ENCODE measurements at regions not wholly inside any gene's neighbourhood (a gene's known extent, or its start where the extent isn't known, plus 50 kb on each side); places are given as distances from the start of the nearest gene placed in this dataset.

DNA sequence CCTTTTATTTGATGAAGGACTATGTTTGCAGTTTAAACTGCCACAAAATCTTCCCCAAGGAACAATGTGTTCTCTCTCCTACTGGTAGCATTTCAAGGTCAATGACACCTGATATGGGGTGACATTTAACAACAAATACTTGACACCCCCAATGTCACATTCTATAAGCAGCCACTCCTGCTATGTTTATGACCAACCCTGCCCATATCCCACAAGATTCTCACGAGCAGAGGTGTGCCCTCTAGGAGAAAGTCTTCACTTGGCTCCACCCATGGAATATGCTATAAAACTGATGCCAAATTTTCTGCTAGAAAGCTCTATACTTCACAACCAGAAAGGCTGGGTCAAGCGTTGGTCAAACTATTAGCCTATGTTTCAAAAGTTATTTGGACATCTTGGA lies 105.6 kb upstream of the ARID2 start:
- in situ Hi-C loops (cut with MboI), result no loop called here
- POLR2A ChIA-PET, result no interaction called here
- intact Hi-C loops (cut with micrococcal nuclease), result no loop called here

DNA sequence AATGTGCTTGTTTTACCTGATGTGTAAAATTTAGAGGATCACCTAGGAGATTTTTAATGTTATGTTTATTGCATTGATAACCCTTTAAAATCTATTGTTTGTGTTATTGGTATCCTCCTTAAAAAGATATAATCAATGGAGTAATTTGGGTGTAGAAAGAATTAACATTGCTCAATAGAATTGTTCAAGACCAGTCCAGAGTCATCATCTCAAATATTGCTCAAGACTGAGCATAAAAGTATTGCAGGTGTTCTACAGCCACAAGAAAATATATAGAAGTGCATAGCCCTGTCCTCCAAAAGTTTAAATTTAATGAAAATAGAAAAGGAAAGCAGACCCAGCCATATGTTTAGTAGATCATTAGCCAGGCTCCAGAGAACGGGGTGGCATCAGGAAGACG lies 102.5 kb upstream of the ARID2 start:
- no peak overlapping the region for H3K4me3 ChIP-seq
- no peak for DNase-seq (ENCODE audit: extremely low read depth in 1 of 4, low spot score in 3 of 4)
- no peak for FAIRE-seq

More for the DNA sequence above, 105.6 kb upstream of the ARID2 start:
- TF ChIP-seq, protein P1, sequence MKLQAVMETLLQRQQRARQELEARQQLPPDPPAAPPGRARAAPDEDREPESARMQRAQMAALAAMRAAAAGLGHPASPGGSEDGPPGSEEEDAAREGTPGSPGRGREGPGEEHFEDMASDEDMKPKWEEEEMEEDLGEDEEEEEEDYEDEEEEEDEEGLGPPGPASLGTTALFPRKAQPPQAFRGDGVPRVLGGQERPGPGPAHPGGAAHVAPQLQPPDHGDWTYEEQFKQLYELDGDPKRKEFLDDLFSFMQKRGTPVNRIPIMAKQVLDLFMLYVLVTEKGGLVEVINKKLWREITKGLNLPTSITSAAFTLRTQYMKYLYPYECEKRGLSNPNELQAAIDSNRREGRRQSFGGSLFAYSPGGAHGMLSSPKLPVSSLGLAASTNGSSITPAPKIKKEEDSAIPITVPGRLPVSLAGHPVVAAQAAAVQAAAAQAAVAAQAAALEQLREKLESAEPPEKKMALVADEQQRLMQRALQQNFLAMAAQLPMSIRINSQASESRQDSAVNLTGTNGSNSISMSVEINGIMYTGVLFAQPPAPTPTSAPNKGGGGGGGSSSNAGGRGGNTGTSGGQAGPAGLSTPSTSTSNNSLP (IDR thresholded peaks at IDR 0.05; ENCODE audit: borderline replicate concordance, low read depth, low read length), result no peak
- BruUV-seq (replicated peaks), result no TSS peak
- H3K4me3 ChIP-seq, result no peak overlapping the region
- FAIRE-seq (no peak), DNase-seq (ENCODE audit: extremely low read depth in 1 of 4, low spot score in 3 of 4) (no peak), ATAC-seq (no peak)
- no peak overlapping the region for H3K4me2 ChIP-seq (ENCODE audit: insufficient read depth, low read length)
- no peaks in the 10 kb centered on the region; the same call in 1 of the 2 replicates for H3K9me3 ChIP-seq (replicated peaks; ENCODE audit: control insufficient read depth, insufficient read depth, low read depth, low read length)
- no peaks in the 10 kb centered on the region for H3K36me3 ChIP-seq (ENCODE audit: control insufficient read depth, insufficient read depth, low read length)
- H3K4me1 ChIP-seq (replicated peaks in 1 of 2; ENCODE audit: control insufficient read depth in 2 of 2, insufficient read depth in 2 of 2, low read length in 2 of 2), result no peaks in the 10 kb centered on the region
- H3K9ac ChIP-seq (ENCODE audit: insufficient read depth in 1 of 2, low read depth in 2 of 2, low read length in 2 of 2), result no peak overlapping the region
- H3K9me1 ChIP-seq (ENCODE audit: control insufficient read depth, insufficient read depth, low read length), result no peaks in the 10 kb centered on the region
- H3K79me2 ChIP-seq (ENCODE audit: control insufficient read depth, insufficient read depth, low read length), result no peaks in the 10 kb centered on the region
- H3K27me3 ChIP-seq (ENCODE audit: control insufficient read depth in 2 of 2, insufficient read depth in 2 of 2, low read length in 2 of 2), result peaks cover 5 to 11% of the 10 kb centered on the region in 2 experiments; a peak in 3 of 5 replicates
- 0% methylated on average over 2 of the region's 2 CpGs for WGBS (ENCODE audit: insufficient coverage, low coverage, missing lambda C conversion rate)
- H3K27ac ChIP-seq (ENCODE audit: extremely low read depth, low read depth, low read length), result no peak overlapping the region
- no peaks in the 10 kb centered on the region for H4K20me1 ChIP-seq (replicated peaks; ENCODE audit: control insufficient read depth, insufficient read depth, low read length)
- CTCF ChIA-PET (ENCODE audit: low intra/inter-chr PET ratio), result no interaction called here
- H2AFZ ChIP-seq (ENCODE audit: low read depth, low read length), result no peak overlapping the region

More for the DNA sequence above, 102.5 kb upstream of the ARID2 start:
- ChIA-PET POLR2A (no interaction called here), CTCF (ENCODE audit: low intra/inter-chr PET ratio) (no interaction called here)
- Histone ChIP-seq H3K36me3 (ENCODE audit: control insufficient read depth, insufficient read depth, low read length) (no peaks in the 10 kb centered on the region), H3K79me2 (ENCODE audit: control insufficient read depth, insufficient read depth, low read length) (no peaks in the 10 kb centered on the region), H3K4me2 (ENCODE audit: insufficient read depth, low read length) (no peak overlapping the region), H3K9me3 (replicated peaks; ENCODE audit: control insufficient read depth, insufficient read depth, low read depth, low read length) (no peaks in the 10 kb centered on the region), H3K27ac (ENCODE audit: extremely low read depth, low read depth, low read length) (no peak overlapping the region), H3K27me3 (ENCODE audit: control insufficient read depth in 2 of 2, insufficient read depth in 2 of 2, low read length in 2 of 2) (peaks cover 5 to 13% of the 10 kb centered on the region in 2 experiments; a peak in 4 of 5 replicates), H4K20me1 (replicated peaks; ENCODE audit: control insufficient read depth, insufficient read depth, low read length) (no peaks in the 10 kb centered on the region), H3K9ac (ENCODE audit: insufficient read depth in 1 of 2, low read depth in 2 of 2, low read length in 2 of 2) (no peak overlapping the region), H3K9me1 (ENCODE audit: control insufficient read depth, insufficient read depth, low read length) (no peaks in the 10 kb centered on the region), H2AFZ (ENCODE audit: low read depth, low read length) (no peak overlapping the region), H3K4me1 (replicated peaks in 1 of 2; ENCODE audit: control insufficient read depth in 2 of 2, insufficient read depth in 2 of 2, low read length in 2 of 2) (no peaks in the 10 kb centered on the region)
- BruUV-seq (replicated peaks), result no TSS peak
- 0% methylated on average over 2 of the region's 2 CpGs for WGBS (ENCODE audit: insufficient coverage, low coverage, missing lambda C conversion rate)
- in situ Hi-C loops (cut with MboI), result no loop called here
- no peak for ATAC-seq
- intact Hi-C loops (cut with micrococcal nuclease), result no loop called here

Measured in K562 (cell line).